OCI-M1 (cell line): ENCODE measurements at regions not wholly inside any gene's neighbourhood (a gene's known extent, or its start where the extent isn't known, plus 50 kb on each side); places are given as distances from the start of the nearest gene placed in this dataset.

Experiments
- DNase-seq: peaks from one replicate; lab custom pipeline; 2025; lab: John Stamatoyannopoulos, UW

- DNase-seq, result no peak
Observed at GRCh38 chr2:200054681-200055468, 99.5 kb downstream of the MAIP1 start.

- no peak for DNase-seq
Observed at GRCh38 chr2:200056105-200056504, 100.7 kb downstream of the MAIP1 start.

- no peak for DNase-seq
Observed at GRCh38 chr2:200063155-200063554, 107.8 kb downstream of the MAIP1 start.

GRCh38 chr2:200064879-200065278, 109.5 kb downstream of the MAIP1 start:
- no peak for DNase-seq

GRCh38 chr2:200065477-200065876, 110.1 kb downstream of the MAIP1 start:
- DNase-seq, result no peak

GRCh38 chr2:200066417-200066816, 111.0 kb downstream of the MAIP1 start:
- no peak for DNase-seq

GRCh38 chr2:200068642-200069041, 113.3 kb downstream of the MAIP1 start:
- DNase-seq, result no peak

GRCh38 chr2:200077210-200077650, 121.8 kb downstream of the MAIP1 start:
- no peak for DNase-seq

GRCh38 chr2:200077838-200078237, 122.5 kb downstream of the MAIP1 start:
- no peak for DNase-seq

GRCh38 chr2:200079356-200079755, 124.0 kb downstream of the MAIP1 start:
- no peak for DNase-seq

GRCh38 chr2:200081236-200081635, 125.9 kb downstream of the MAIP1 start:
- DNase-seq, result no peak

- DNase-seq, result no peak
Observed at GRCh38 chr2:200081811-200082210, 126.4 kb downstream of the MAIP1 start.

- no peak for DNase-seq
Observed at GRCh38 chr2:200084036-200084435, 128.7 kb downstream of the MAIP1 start.

- DNase-seq, result no peak
Observed at GRCh38 chr2:200086911-200087310, 131.5 kb downstream of the MAIP1 start.

GRCh38 chr2:200087451-200087850, 132.1 kb downstream of the MAIP1 start:
- DNase-seq, result peak; percentile 52

- no peak for DNase-seq
Observed at GRCh38 chr2:200089040-200089755, 133.8 kb downstream of the MAIP1 start.

- no peak for DNase-seq
Observed at GRCh38 chr2:200089756-200090109, 134.4 kb downstream of the MAIP1 start.

GRCh38 chr2:200090683-200091082, 135.3 kb downstream of the MAIP1 start:
- no peak for DNase-seq

GRCh38 chr2:200091126-200091525, 135.7 kb downstream of the MAIP1 start:
- no peak for DNase-seq

GRCh38 chr2:200092235-200092634, 136.9 kb downstream of the MAIP1 start:
- no peak for DNase-seq

GRCh38 chr2:200095436-200095835, 140.1 kb downstream of the MAIP1 start:
- DNase-seq, result no peak

GRCh38 chr2:200099256-200099655, 143.9 kb downstream of the MAIP1 start:
- DNase-seq, result no peak

GRCh38 chr2:200100027-200100426, 144.6 kb downstream of the MAIP1 start:
- no peak for DNase-seq

GRCh38 chr2:200101922-200102321, 146.5 kb downstream of the MAIP1 start:
- DNase-seq, result no peak
